ENCODE measurements at regions not wholly inside any gene's neighbourhood (a gene's known extent, or its start where the extent isn't known, plus 50 kb on each side); places are given as distances from the start of the nearest gene placed in this dataset.

- Histone ChIP-seq H3K9ac (ENCODE audit: insufficient read length) (no peak overlapping the region), H3K27ac (no peak overlapping the region), H3K9me3 (ENCODE audit: low read depth, low read length) (no peaks in the 10 kb centered on the region), H3K4me3 (no peak overlapping the region), H3K36me3 (ENCODE audit: insufficient read depth, low read length) (no peaks in the 10 kb centered on the region)
- DNase-seq (ENCODE audit: low read depth, low spot score), result no peak
- no peak for TF ChIP-seq EZH2 (IDR thresholded peaks at IDR 0.05)
- no peak for TF ChIP-seq POLR2AphosphoS5 (IDR thresholded peaks at IDR 0.05; ENCODE audit: borderline replicate concordance, low read depth, low read length)
- no peak for TF ChIP-seq FOXP2 (optimal IDR thresholded peaks at IDR 0.05; ENCODE audit: control extremely low read depth, extremely low read length, insufficient read depth)
These were observed 1023.1 kb downstream of the ADGRL2 start for GRCh38 chr1:82823876-82824275.

- no peak overlapping the region for H3K4me3 ChIP-seq
- H3K9ac ChIP-seq (ENCODE audit: insufficient read length), result no peak overlapping the region
- H3K9me3 ChIP-seq (ENCODE audit: low read depth, low read length), result no peaks in the 10 kb centered on the region
- H3K36me3 ChIP-seq (ENCODE audit: insufficient read depth, low read length), result no peaks in the 10 kb centered on the region
- DNase-seq (ENCODE audit: low read depth, low spot score), result no peak
- H3K27ac ChIP-seq, result no peak overlapping the region
- TF ChIP-seq POLR2AphosphoS5 (IDR thresholded peaks at IDR 0.05; ENCODE audit: borderline replicate concordance, low read depth, low read length) (no peak), FOXP2 (optimal IDR thresholded peaks at IDR 0.05; ENCODE audit: control extremely low read depth, extremely low read length, insufficient read depth) (no peak), EZH2 (IDR thresholded peaks at IDR 0.05) (no peak)
These were observed 1020.1 kb downstream of the ADGRL2 start for GRCh38 chr1:82820816-82821215.

- H3K36me3 ChIP-seq (ENCODE audit: insufficient read depth, low read length), result no peaks in the 10 kb centered on the region
- H3K4me3 ChIP-seq, result no peak overlapping the region
- TF ChIP-seq FOXP2 (optimal IDR thresholded peaks at IDR 0.05; ENCODE audit: control extremely low read depth, extremely low read length, insufficient read depth) (no peak), POLR2AphosphoS5 (IDR thresholded peaks at IDR 0.05; ENCODE audit: borderline replicate concordance, low read depth, low read length) (no peak), EZH2 (IDR thresholded peaks at IDR 0.05) (no peak)
- H3K9me3 ChIP-seq (ENCODE audit: low read depth, low read length), result no peaks in the 10 kb centered on the region
- no peak for DNase-seq (ENCODE audit: low read depth, low spot score)
- H3K27ac ChIP-seq, result no peak overlapping the region
- H3K9ac ChIP-seq (ENCODE audit: insufficient read length), result no peak overlapping the region
These were observed 1018.5 kb downstream of the ADGRL2 start for GRCh38 chr1:82819234-82819633.

GRCh38 chr1:82818586-82818985, 1017.9 kb downstream of the ADGRL2 start:
- no peak overlapping the region for H3K9ac ChIP-seq (ENCODE audit: insufficient read length)
- no peak for DNase-seq (ENCODE audit: low read depth, low spot score)
- no peaks in the 10 kb centered on the region for H3K9me3 ChIP-seq (ENCODE audit: low read depth, low read length)
- no peak for TF ChIP-seq POLR2AphosphoS5 (IDR thresholded peaks at IDR 0.05; ENCODE audit: borderline replicate concordance, low read depth, low read length)
- no peak for TF ChIP-seq FOXP2 (optimal IDR thresholded peaks at IDR 0.05; ENCODE audit: control extremely low read depth, extremely low read length, insufficient read depth)
- no peak for TF ChIP-seq EZH2 (IDR thresholded peaks at IDR 0.05)
- H3K4me3 ChIP-seq, result no peak overlapping the region
- H3K27ac ChIP-seq, result no peak overlapping the region
- H3K36me3 ChIP-seq (ENCODE audit: insufficient read depth, low read length), result no peaks in the 10 kb centered on the region

GRCh38 chr1:82813386-82813785, 1012.7 kb downstream of the ADGRL2 start:
- Histone ChIP-seq H3K9me3 (ENCODE audit: low read depth, low read length) (no peaks in the 10 kb centered on the region), H3K27ac (no peak overlapping the region), H3K36me3 (ENCODE audit: insufficient read depth, low read length) (no peaks in the 10 kb centered on the region), H3K9ac (ENCODE audit: insufficient read length) (no peak overlapping the region), H3K4me3 (no peak overlapping the region)
- TF ChIP-seq EZH2 (IDR thresholded peaks at IDR 0.05) (no peak), POLR2AphosphoS5 (IDR thresholded peaks at IDR 0.05; ENCODE audit: borderline replicate concordance, low read depth, low read length) (no peak), FOXP2 (optimal IDR thresholded peaks at IDR 0.05; ENCODE audit: control extremely low read depth, extremely low read length, insufficient read depth) (no peak)
- no peak for DNase-seq (ENCODE audit: low read depth, low spot score)

- no peak overlapping the region for H3K4me3 ChIP-seq
- no peak overlapping the region for H3K27ac ChIP-seq
- no peaks in the 10 kb centered on the region for H3K36me3 ChIP-seq (ENCODE audit: insufficient read depth, low read length)
- TF ChIP-seq FOXP2 (optimal IDR thresholded peaks at IDR 0.05; ENCODE audit: control extremely low read depth, extremely low read length, insufficient read depth) (no peak), POLR2AphosphoS5 (IDR thresholded peaks at IDR 0.05; ENCODE audit: borderline replicate concordance, low read depth, low read length) (no peak), EZH2 (IDR thresholded peaks at IDR 0.05) (no peak)
- H3K9me3 ChIP-seq (ENCODE audit: low read depth, low read length), result no peaks in the 10 kb centered on the region
- DNase-seq (ENCODE audit: low read depth, low spot score), result no peak
- H3K9ac ChIP-seq (ENCODE audit: insufficient read length), result no peak overlapping the region
These were observed 1009.9 kb downstream of the ADGRL2 start for GRCh38 chr1:82810601-82811000.

GRCh38 chr1:82807563-82807962, 1006.8 kb downstream of the ADGRL2 start:
- H3K36me3 ChIP-seq (ENCODE audit: insufficient read depth, low read length), result no peaks in the 10 kb centered on the region
- no peaks in the 10 kb centered on the region for H3K9me3 ChIP-seq (ENCODE audit: low read depth, low read length)
- H3K9ac ChIP-seq (ENCODE audit: insufficient read length), result no peak overlapping the region
- H3K27ac ChIP-seq, result no peak overlapping the region
- no peak overlapping the region for H3K4me3 ChIP-seq
- DNase-seq (ENCODE audit: low read depth, low spot score), result no peak
- TF ChIP-seq POLR2AphosphoS5 (IDR thresholded peaks at IDR 0.05; ENCODE audit: borderline replicate concordance, low read depth, low read length) (no peak), EZH2 (IDR thresholded peaks at IDR 0.05) (no peak), FOXP2 (optimal IDR thresholded peaks at IDR 0.05; ENCODE audit: control extremely low read depth, extremely low read length, insufficient read depth) (no peak)

GRCh38 chr1:82806133-82806532, 1005.4 kb downstream of the ADGRL2 start:
- H3K9ac ChIP-seq (ENCODE audit: insufficient read length), result no peak overlapping the region
- H3K27ac ChIP-seq, result no peak overlapping the region
- no peaks in the 10 kb centered on the region for H3K36me3 ChIP-seq (ENCODE audit: insufficient read depth, low read length)
- TF ChIP-seq EZH2 (IDR thresholded peaks at IDR 0.05), result no peak
- no peak for TF ChIP-seq FOXP2 (optimal IDR thresholded peaks at IDR 0.05; ENCODE audit: control extremely low read depth, extremely low read length, insufficient read depth)
- TF ChIP-seq POLR2AphosphoS5 (IDR thresholded peaks at IDR 0.05; ENCODE audit: borderline replicate concordance, low read depth, low read length), result no peak
- no peaks in the 10 kb centered on the region for H3K9me3 ChIP-seq (ENCODE audit: low read depth, low read length)
- no peak overlapping the region for H3K4me3 ChIP-seq
- no peak for DNase-seq (ENCODE audit: low read depth, low spot score)

- H3K9me3 ChIP-seq (ENCODE audit: low read depth, low read length), result no peaks in the 10 kb centered on the region
- H3K9ac ChIP-seq (ENCODE audit: insufficient read length), result no peak overlapping the region
- no peak for DNase-seq (ENCODE audit: low read depth, low spot score)
- TF ChIP-seq EZH2 (IDR thresholded peaks at IDR 0.05) (no peak), FOXP2 (optimal IDR thresholded peaks at IDR 0.05; ENCODE audit: control extremely low read depth, extremely low read length, insufficient read depth) (no peak)
- H3K4me3 ChIP-seq, result no peak overlapping the region
- no peaks in the 10 kb centered on the region for H3K36me3 ChIP-seq (ENCODE audit: insufficient read depth, low read length)
- no peak overlapping the region for H3K27ac ChIP-seq
These were observed 1000.4 kb downstream of the ADGRL2 start for GRCh38 chr1:82801176-82801575.

Data from SK-N-MC (cell line).